ENCODE measurements at regions not wholly inside any gene's neighbourhood (a gene's known extent, or its start where the extent isn't known, plus 50 kb on each side); places are given as distances from the start of the nearest gene placed in this dataset.

- no peak for DNase-seq (ENCODE audit: low read depth)
Observed at GRCh38 chr2:101556033-101556459, 81.1 kb upstream of the RFX8 start.

DNA sequence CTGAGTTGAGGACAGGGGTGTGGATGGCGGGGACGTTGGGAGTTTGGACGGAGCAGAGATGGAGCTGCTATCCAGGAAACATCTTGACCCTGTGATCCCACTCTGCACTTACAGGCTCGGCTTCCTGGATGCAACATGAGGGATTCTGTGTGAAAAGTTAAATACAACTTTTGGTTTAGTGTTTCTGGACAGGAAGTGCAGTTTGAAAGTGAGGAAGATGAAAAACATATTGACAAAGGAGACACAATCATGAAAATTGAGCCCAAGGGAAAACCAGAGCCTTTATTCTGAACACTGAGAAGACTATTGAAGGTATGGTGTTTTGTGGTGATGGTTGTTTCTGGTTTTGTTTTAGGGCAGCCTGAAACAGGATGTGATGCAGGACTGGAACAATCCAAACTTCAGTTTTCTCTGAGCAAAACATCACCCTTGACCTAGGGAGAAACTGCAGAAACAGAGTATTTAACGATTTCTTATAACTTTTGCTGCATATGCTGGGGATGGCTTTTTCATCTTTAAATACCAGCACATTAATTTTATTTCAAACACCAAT, 76.5 kb upstream of the RFX8 start:
- no peak for DNase-seq (ENCODE audit: low read depth)

GRCh38 chr2:101550555-101550954, 75.6 kb upstream of the RFX8 start:
- DNase-seq (ENCODE audit: low read depth): no peak

GRCh38 chr2:101549371-101549770, 74.5 kb upstream of the RFX8 start:
- DNase-seq (ENCODE audit: low read depth): no peak

GRCh38 chr2:101546376-101547058, 71.6 kb upstream of the RFX8 start:
- peak; percentile 84 for DNase-seq (ENCODE audit: low read depth)

DNA sequence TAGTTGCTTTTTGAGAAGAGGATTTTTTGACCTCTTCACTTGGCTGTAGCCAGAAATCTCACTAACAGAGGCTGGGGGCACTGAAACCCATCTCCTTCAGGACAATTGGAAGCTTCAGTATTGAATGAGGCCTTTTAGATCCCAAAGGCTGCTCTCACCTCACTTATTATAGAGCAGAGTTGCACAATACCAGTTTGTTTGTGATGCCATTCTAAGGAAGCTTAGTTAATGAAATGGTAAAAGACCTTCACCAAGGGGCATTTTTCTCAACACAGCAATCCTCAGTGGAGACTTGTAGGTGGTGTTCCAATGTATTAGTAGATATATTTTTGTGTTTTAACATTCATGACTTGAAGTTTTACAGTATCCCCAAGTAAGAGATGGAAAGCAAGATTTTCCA, 71.0 kb upstream of the RFX8 start:
- DNase-seq (ENCODE audit: low read depth): no peak

DNA sequence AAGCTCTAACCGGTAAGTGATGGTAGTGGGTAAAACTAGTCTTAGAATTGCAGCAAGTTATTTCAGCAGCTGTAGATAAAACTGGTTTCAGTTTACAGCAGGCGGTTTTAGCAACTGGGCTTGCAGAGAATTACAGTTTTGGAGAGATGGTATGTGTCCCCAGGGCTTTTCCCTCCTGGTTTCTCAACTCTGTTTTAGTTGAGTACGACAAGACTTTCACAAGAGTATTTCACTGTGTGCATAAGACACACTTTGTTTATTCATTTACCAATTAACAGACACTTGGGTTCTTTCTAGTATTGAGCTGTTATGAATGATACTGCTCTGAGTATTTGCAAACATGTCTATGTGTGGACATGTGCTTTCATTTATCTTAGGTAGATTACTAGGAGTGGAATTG, 65.6 kb upstream of the RFX8 start:
- DNase-seq (ENCODE audit: low read depth): peak; percentile 61

- no peak for DNase-seq (ENCODE audit: low read depth)
Observed at GRCh38 chr2:101538076-101538475, 63.2 kb upstream of the RFX8 start.

- no peak for DNase-seq (ENCODE audit: low read depth)
Observed at GRCh38 chr2:101534149-101534611, 59.3 kb upstream of the RFX8 start.

DNA sequence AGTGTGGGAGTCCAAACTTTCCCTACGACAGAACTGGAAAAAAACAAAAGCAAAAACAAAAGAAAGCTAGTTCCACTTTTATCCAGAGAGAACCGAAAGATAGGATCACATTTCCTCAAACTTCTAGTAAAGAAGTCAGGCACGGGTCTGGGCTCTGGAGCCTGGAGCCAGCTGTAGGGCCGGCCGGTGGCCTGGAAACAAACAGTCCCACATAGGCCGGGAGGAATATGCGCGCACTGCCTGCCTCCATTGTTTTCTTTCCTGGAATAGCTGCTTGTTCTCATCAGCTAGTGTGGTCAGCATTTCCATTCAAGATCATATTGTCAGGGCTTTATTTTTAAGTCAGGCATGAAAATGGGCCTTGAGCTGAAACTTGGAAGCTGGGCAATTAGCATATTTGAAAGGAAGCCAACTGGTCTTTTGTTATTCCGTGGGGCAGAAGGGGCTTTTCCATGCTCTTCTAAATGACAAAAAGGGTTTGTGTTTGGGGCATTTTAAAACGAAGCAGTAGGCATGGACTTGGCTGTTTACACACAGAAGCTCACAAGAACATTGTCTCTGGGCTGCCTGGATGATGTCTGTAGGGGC, 58.7 kb upstream of the RFX8 start:
- no peak for DNase-seq (ENCODE audit: low read depth)

- no peak for DNase-seq (ENCODE audit: low read depth)
Observed at GRCh38 chr2:101528501-101528900, 53.6 kb upstream of the RFX8 start.

GRCh38 chr2:101524806-101525430, 50.0 kb upstream of the RFX8 start:
- no peak for DNase-seq (ENCODE audit: low read depth)
